NCI-H187 treated with DMSO at 0.1 percent for 48 hours (cell line): ENCODE measurements at regions not wholly inside any gene's neighbourhood (a gene's known extent, or its start where the extent isn't known, plus 50 kb on each side); places are given as distances from the start of the nearest gene placed in this dataset.
"Not testable (repeated sequence)": the region's sequence is repeated elsewhere in the genome, so short reads cannot be mapped to it uniquely, and the experiment has no call there.

Experiments used
- DNase-seq: peaks from one replicate; lab custom pipeline; 2025; lab: John Stamatoyannopoulos, UW

DNA sequence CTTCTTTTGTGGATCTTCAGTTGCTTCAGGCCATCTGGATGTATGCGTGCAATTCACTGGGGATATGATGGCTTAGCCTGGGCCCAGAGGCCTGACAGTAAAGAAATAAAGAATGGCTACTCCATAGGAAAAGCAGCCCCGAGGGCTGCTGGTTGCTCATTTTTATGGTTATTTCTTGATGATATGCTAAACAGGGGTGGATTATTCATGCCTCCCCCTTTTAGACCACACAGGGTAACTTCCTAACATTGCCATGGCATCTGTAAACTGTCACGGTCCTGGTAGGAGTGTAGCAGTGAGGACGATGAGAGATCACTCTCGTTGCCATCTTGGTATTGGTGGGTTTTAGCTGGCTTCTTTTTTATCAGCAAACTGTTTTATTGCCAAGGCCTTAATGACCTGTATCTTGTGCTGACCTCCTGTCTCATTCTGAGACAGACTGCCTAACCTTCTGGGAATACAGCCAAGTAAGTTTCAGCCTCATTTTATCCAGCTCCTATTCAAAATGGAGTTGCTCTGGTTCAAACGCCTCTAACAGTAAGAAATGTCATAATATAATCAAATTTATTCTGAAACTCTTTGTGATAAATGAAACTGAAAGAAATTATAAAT is 60.5 kb downstream of the DSEL start:
- DNase-seq = no peak

DNA sequence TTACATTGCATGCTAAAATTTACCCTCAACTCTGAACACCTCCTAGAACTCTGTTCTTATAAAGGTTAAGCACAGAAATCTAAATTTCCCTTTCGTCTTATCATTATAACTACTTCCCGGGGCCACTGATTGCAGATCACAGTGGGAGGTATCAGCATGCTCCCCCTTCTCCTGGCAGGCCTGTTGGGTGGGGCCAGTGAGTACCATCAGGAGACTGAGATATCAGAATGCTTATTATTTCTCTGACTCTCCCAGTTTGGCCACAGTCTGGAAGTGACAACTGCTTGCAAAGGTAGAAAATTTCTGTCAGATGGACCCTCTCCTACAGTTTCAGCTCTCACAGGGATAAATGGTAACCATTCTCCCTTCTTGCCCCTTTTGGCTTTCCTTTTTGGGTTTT is 62.6 kb downstream of the DSEL start:
- DNase-seq = no peak

DNA sequence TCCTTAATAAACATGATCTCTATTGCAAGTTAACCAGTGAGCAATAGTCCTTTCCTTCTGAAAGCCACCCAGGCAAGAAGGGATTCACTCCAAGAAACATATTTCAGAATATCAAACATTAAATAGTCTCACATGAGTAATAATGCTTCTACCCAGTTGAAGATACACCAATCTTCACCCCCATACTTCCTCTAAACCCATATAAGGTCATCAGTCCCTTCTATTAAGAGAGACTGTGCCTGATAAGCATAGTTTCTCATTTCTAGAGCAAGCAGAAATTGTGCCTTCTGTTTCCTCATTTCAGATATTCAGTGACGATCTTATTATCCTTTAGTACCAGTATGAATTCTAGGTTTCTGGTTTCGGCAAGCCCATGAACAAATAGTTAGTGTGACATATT is 64.6 kb downstream of the DSEL start:
- DNase-seq = no peak

DNA sequence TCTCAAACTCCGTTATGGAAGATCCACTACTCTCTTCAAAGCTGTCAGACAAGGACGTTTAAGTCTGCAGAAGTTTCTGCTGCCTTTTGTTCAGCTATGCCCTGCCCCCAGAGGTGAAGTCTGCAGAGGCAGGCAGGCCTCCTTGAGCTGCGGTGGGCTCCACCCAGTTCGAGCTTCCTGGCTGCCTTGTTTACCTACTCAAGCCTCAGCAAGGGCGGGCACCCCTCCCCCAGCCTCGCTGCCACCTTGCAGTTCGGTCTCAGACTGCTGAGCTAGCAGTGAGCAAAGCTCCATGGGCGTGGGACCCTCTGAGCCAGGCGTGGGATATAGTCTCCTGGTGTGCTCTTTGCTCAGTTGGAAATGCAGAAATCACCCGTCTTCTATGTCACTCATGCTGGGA is 65.4 kb downstream of the DSEL start:
- DNase-seq = not testable (repeated sequence)

DNA sequence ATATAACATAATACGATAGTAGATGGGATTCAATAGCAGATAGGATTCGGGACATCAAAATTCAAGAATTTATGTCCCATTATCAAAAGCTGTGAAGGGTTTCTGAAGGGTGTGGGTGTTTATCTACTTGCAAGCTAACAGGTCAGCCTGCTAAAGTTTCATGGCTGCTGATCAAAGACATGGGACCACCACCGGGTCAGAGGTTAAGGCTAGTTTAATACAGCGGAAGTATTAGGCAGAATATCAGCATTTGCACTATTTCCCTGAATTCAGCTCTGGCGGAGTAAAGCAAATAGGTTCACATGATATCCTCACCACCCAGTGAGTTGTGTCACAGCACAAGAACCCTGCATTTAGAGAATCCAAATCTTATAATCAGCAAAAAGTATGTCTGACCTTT is 82.5 kb downstream of the DSEL start:
- no peak for DNase-seq

DNA sequence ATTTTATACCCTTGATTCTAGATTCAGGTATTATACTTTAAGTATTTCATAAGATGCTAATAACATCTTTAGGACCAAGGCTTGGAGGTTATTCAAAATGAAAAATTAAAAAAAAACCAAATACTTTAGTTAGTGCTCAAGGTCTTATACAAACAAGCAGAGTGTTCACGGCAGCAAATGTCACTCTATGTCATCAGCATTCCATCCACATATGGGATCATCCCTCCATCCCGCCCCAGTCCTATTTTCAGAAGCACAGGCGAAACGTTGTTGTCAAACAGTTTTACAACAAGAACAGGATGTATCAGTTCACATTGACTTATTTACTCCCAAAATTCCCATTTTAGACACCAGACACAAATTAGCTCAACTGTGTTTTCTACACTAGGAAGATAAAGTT is 83.7 kb downstream of the DSEL start:
- DNase-seq = no peak

DNA sequence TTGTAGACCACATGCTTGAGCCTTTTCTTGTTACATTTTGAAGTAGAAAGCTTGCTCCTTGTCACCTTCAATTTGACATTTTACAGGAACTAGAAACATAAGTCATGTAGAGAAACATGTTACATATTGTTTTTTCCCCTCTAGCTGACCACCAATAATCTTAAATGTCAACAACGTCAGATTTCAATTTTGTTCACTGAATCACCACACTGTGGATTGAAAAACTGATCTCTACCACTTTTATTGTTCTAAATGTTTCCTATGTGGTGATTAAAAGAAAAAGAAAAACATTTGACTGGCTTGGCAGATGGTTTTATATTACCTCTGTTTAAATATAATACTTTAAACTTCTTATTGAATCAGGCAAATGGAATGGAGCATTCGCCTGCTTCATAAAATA is 87.7 kb downstream of the DSEL start:
- no peak for DNase-seq

DNA sequence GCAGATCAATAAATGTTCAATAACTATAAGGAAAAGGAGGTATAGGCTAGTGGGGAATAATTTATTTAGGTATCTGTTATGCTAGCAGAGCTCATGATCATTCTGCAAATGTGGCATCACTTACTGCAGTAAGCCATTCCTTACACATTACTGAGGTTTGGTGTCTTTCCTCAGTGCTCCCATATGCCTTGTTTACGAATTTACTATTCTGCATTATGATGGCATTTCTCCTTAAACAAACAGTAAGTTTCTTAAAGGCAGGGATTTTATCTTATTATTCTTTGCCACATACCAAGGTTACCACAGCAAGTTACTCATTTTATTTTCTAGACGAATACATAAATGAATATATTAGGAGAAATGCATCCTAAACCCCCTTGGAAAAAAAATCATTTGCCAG is 88.4 kb downstream of the DSEL start:
- DNase-seq = no peak

DNA sequence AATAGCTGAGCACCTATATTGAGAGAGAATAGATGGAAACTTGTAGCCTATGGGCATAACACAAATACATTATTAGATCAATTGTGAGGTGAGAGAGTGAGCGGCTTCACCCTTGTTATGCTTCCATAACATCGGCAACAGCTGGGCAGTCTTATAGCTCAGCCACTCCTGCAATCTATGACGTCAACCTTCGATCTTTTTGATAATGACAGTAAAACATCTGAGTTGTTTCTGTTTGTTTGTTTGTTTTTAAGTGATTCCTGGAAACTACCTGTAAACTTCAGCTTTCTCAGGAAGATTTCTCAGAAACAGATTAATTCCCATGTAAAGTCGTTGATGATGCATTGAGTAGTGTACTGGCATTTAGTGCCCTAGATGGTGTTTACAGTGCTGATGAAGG is 90.0 kb downstream of the DSEL start:
- no peak for DNase-seq

DNA sequence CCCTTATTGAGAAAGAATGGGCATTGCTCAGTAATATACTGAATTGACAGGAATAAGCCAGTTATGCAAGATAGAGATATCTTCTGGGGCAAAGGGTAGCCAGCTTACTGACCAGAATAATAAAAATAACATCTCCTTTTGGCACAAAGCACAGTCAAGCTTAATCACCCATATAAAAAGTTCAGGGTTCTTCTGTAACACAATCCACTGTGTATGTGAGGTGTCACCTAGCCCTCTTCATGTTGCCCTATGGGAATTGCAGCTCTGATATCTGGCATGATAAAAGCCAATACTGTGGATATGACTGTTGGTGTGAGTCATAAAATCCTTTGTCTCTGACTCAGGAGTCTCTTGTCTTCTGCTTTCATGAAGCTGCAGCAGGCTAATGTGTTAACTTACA is 90.8 kb downstream of the DSEL start:
- no peak for DNase-seq

DNA sequence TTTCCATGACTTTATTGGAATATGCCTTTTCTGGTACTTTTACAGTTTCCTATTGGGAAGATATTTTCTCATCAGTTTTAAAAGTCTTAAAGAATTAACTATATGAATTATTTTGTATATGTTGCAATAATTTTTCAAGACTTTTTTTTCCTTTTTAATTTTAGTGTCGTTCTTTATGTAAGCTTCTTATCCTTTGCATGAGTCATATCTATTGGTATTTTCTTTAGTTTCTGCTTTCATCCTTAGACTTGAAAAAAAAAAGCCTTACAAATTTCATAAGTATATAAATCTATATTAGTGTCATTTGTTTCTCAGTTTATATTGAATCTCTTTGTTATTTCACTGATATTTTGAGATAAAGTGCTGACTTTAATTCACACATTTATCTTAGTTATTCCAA is 94.9 kb downstream of the DSEL start:
- no peak for DNase-seq

DNA sequence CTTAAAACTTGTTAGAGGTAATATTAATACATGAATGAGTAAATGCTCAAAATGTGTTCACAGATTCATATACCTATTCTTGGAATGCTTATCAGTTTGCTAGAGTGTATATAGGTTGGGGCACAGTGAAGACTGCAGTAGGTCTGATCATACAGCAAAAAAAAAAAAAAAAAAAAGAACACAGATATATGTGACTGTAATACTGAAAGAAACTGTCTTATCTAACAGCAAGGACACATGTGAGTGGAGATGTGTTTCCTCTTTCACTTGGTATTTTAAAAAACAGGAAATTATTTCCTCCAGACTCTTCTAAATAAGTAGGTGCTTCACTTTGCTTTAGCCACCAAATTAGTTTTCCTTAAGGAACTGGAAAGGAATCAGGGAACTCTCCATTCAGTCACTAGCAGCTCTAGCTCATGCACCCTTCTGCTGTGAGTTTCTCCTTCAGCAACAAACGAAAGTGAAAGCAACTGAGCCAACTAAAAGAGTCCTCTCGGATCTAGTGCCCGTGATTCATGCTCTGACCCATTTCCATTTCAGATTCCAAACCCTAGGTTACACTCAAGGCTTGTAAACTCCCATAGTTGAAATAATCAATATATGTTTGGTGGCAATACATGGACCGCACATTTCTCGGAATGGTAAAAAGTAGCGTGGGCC is 98.5 kb downstream of the DSEL start:
- no peak for DNase-seq

DNA sequence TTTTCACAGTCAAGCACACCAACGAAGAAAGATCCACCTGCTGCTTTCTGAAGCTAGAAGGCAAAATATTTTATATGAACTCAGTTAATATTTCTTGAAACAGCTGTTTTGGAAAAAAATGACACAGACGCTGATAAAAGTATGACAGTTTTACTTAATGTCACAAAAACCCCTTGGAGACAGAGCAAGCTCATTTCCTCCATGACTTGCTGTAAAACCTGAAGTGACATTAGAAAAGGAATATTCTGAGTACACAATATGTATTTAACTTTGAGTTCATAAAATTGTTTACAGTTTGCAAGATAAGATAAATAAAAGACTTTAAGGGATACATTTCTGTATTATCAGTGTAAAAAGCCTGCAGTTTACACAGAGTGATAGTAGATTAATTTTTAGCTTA is 105.4 kb downstream of the DSEL start:
- no peak for DNase-seq

DNA sequence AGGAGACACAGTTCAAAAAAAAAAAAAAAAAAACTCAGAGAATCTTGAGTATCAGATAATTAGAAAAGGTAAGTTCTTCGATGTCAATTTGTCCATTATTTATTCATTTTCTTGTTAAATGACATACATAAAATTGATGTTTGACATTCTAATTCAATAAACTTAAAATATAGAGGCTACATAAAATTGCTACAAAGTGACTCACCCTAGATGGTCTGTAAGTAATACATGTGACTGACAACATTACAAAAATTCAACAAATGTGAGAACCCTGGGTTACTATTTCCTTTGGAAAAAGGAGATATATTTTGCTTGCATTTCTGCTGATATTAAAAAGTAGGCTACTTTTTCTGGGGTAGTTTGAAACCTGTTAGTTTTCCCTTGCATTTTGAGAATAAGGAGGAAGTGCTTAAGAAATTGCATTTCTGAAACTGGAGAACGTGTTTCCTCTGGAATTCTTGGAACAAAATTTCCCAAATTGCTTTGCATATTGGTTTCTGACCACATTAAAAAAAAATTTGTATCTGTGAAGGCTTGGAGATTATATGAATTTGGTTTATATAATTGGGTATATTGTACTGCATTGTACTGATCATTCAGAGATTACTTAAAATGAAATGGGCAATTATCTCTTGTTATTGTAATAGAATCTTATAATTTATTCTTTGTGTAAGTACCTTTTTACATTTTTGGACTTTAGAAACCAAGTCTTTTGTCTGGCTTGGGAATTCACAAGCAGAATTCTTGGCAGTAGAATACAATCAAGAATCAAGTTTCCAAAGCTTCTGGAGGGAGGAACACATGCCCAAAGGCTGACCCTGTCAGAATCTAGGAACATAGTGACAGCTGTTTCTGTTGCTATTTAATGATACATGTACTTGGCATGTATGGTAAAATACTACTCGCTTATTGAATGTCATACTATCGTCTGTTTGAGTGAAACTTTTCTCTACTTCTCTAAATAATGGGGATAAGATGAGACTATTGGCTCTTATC is 106.1 kb downstream of the DSEL start:
- no peak for DNase-seq

DNA sequence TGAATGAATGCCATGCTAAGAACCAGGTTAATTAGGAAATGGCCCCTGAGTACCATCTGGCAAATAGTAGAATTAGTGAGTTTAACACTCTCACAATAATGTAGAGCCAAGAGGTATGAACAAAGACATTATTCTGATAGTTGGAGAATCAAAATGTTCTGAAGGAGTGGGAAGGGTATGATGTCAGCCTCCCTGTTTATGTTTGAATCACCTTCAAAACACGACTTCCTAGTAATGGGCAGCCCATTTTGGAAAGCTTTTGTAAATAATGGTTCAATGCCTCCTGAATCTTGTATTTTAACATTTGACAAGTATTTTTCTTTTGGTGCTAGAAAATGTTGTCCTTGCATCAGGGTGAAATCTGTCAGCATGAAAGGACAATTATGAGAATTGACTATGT is 108.3 kb downstream of the DSEL start:
- no peak for DNase-seq

DNA sequence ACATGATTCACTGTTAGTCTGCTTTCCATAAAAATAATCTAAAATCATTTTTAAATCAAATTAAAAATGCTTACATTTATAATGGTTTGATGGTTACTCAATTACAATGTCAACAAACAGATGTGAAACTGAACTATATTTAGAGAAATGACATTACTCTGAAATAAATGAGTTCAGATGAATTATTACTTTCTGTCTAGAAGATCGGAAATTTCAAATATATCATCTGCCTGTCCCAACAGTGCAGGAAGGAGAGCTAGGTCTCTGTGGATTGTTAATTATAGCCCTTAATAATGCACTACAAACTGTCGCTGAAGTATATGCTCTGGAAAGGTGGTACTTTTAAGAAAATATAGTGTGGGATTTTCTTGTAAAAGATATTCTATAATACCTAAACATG is 109.8 kb downstream of the DSEL start:
- no peak for DNase-seq

DNA sequence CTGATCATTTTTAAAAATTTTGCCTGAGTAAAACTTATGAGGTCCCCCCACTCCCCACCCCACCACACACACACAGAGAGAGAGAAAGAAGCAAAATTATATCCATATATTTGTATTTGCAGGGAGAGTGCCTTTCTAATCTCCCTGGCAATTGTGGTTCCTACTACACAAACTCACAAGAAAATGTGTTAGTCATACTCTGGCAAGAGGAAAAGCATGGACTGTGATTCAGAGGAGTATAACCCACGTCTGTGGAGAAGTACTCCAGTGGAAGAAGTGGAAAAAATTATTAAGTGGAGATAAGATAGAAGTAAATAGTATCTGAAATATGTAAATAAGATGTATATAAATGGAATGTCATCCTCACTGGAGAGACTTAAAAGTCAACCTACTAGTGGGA is 114.0 kb downstream of the DSEL start:
- no peak for DNase-seq

DNA sequence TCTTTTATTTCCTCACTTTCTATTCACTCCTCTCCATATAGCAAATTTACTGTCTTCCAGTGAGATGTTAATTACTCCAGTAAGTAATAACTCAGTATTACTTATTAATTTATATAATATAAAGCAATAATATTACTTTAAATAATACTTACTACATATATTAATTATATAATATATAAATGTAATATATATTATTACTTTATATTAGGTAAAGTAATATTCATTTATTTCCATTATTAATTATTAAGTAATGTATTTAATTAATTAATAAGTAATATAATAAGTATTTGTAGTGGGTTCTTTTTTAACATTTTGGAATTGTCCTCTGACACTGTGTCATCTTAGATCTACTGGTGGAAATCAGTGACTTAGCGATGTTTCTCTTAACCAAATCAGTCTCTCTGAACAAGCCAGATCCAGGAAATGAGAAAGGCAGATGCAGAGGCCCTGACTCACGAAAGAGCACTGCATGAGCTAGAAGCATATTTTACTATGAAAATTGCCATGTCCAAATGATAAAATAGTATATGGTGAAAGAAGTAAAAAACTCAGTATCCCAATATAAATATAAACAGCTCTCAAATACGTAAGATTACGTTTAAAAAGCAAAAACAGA is 115.9 kb downstream of the DSEL start:
- no peak for DNase-seq

DNA sequence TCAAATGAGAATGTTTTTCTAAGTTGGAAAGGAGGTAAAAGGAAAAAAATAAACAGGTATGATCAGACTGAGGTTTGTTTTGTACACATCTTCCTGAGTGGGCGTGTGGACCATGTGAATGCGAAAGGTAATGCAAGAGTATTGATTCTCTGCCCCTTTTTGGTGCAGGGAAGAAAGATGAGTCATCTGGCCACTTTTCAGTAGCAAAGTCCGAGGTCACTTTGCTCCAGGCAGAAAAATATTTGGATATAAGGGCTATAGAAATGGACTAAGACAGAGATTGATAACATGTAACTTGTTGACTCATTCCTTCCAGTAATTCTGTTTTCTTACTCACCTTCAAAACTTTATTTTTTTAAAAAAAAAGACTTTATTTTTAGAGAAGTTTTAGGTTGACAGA is 130.5 kb downstream of the DSEL start:
- no peak for DNase-seq

DNA sequence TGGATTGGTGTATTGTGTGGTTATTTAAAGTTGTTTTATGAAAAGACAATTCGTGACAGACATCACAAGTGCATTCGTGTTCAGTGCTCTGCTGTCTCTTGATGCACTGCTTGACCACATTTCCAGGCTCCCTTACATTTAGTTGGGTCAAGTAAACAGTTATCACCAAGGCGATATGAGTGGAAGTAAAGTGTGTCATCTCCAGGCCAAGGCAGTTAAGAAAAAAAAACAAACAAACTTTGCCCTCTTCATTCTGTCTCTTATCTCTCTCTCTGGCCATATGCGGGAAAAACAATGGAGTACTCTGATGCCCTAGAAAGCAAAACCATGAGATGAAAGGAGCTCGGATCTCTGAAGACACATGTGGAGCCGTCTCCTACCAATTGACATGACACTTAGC is 131.1 kb downstream of the DSEL start:
- DNase-seq = no peak

DNA sequence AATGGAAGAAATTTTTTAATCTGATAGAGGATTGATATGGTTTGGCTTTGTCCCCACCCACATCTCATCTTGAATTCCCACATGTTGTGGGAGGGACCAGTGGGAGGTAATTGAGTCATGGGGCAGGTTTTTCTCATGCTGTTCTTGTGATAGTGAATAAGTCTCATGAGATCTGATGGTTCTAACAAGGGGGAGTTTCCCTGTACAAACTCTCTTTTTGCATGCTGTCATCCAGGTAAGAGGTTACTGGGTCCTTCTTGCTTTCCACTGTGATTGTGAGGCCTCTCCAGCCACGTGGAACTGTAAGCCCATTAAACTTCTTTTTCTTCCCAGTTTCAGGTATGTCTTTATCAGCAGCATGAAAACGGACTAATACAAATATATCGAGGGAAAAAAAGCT is 132.5 kb downstream of the DSEL start:
- DNase-seq = not testable (repeated sequence)

DNA sequence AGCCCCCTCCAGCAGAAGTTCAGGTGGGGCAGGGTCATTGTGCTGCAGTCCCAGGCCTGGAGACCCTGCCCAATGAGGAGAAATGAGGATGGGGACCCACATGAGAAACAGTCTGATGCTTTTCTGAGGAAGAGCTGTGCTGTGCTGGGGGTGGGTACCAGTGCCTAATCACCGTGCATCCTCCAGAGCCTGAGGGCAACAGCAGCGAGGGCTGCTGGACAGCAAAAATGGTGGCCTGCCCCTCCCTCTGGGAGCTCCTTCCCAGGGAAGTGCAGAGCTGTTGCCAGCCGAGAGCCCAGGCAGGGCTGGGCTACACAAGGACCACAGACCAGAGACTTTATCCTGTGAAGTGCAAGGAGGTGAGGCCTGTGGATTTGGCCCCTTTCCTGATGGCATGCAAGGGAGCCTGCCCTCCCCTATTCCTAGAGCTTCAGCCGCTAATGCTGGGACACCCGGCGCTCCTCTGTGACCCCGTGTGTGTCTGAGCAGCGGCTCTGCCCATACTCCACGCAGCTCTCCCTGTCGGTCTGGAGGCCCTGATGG is 134.8 kb downstream of the DSEL start:
- no peak for DNase-seq
